Peyer's patch (tissue), 4 donors: ENCODE measurements at regions not wholly inside any gene's neighbourhood (a gene's known extent, or its start where the extent isn't known, plus 50 kb on each side); places are given as distances from the start of the nearest gene placed in this dataset.

Source experiments
- POLR2A ChIP-seq, 2 donors: fragments of 450-650 bp; IDR thresholded peaks; one replicate each; pipeline ENCODE4 v1.5.1; 2017; ENCODE audit warnings: antibody characterized with exemption in 2 of 2, mild to moderate bottlenecking in 2 of 2, moderate library complexity in 2 of 2
- TF ChIP-seq, protein P1 (sequence below), 6 experiments: fragments of 450-650 bp in 4 of 6; fragments of 200-600 bp in 2 of 6; sonication (generic) in 1 of 6; IDR thresholded peaks; one replicate each; pipeline ENCODE4 v1.5.1; 2017 to 2019; ENCODE audit warnings: antibody characterized with exemption in 6 of 6, mild to moderate bottlenecking in 3 of 6, moderate library complexity in 1 of 6

DNA sequence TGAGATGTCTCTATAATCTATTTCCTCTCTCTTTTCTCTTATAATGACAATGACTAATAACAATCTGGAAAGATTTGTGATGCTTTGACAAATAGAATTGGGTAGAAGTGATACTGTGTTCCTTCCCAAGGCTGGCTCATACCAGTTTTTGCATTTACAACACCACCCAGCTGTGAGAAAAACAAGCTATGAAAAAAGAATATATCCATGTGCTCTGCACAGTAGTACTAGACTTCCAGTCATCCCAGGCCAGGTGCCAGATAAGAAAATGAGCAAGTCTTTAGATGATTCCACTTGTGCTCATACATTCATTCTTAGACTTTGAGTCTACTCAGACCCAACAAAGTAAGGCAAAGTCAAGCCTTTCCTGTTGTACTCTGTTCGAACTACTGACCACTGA lies 350.2 kb upstream of the POU1F1 start:
- no peak for TF ChIP-seq POLR2A (IDR thresholded peaks at IDR 0.05)
- TF ChIP-seq, protein P1, sequence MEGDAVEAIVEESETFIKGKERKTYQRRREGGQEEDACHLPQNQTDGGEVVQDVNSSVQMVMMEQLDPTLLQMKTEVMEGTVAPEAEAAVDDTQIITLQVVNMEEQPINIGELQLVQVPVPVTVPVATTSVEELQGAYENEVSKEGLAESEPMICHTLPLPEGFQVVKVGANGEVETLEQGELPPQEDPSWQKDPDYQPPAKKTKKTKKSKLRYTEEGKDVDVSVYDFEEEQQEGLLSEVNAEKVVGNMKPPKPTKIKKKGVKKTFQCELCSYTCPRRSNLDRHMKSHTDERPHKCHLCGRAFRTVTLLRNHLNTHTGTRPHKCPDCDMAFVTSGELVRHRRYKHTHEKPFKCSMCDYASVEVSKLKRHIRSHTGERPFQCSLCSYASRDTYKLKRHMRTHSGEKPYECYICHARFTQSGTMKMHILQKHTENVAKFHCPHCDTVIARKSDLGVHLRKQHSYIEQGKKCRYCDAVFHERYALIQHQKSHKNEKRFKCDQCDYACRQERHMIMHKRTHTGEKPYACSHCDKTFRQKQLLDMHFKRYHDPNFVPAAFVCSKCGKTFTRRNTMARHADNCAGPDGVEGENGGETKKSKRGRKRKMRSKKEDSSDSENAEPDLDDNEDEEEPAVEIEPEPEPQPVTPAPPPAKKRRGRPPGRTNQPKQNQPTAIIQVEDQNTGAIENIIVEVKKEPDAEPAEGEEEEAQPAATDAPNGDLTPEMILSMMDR (IDR thresholded peaks at IDR 0.05) = no peak
